Uterus (tissue), 3 donors: ENCODE measurements at regions not wholly inside any gene's neighbourhood (a gene's known extent, or its start where the extent isn't known, plus 50 kb on each side); places are given as distances from the start of the nearest gene placed in this dataset.

Experiments used
- DNase-seq, 2 donors: peaks; one replicate each; pipeline ENCODE4 v3.0.0-alpha.2; 2019 to 2020
- H3K27ac ChIP-seq, 2 donors: fragments of 200-600 bp; sonication (generic); 1 replicate in 1 of 2; 2 replicates in 1 of 2; pipeline ENCODE4 v1.5.1; 2016 to 2018
- H3K27me3 ChIP-seq, 2 donors: fragments of 200-600 bp; sonication (generic); one replicate each; pipeline ENCODE4 v1.5.1; 2018 to 2019; ENCODE audit warnings: control low read depth in 1 of 2
- H3K36me3 ChIP-seq, 2 donors: fragments of 200-600 bp; sonication (generic); one replicate each; pipeline ENCODE4 v1.5.1; 2019; ENCODE audit warnings: control low read depth in 1 of 2
- H3K4me1 ChIP-seq, 2 donors: fragments of 200-600 bp; sonication (generic); one replicate each; pipeline ENCODE4 v1.5.1; 2018 to 2019; ENCODE audit warnings: control low read depth in 1 of 2
- H3K4me3 ChIP-seq, 2 donors: fragments of 200-600 bp; sonication (generic); 1 replicate in 1 of 2; 2 replicates in 1 of 2; pipeline ENCODE4 v1.5.1; 2018 to 2019; ENCODE audit warnings: mild to moderate bottlenecking in 1 of 2
- H3K9me3 ChIP-seq, 2 donors: fragments of 200-600 bp; sonication (generic); one replicate each; pipeline ENCODE4 v1.5.1; 2019; ENCODE audit warnings: control low read depth in 1 of 2
- POLR2A ChIP-seq, 2 donors: fragments of 450-650 bp; IDR thresholded peaks; one replicate each; pipeline ENCODE4 v1.6.1; 2016; ENCODE audit warnings: antibody characterized with exemption in 2 of 2, mild to moderate bottlenecking in 1 of 2, moderate library complexity in 1 of 2
- intact Hi-C: fragments of 100-400 bp; cut with DNase I; formaldehyde crosslinking; loops from one replicate; pipeline ENCODE4 v1.15.1; 2023; ENCODE audit warnings: low total_unique reads
- TF ChIP-seq, protein P1 (sequence below), 4 experiments: fragments of 200-600 bp in 2 of 4; fragments of 450-650 bp in 2 of 4; sonication (generic) in 2 of 4; IDR thresholded peaks; one replicate each; pipeline ENCODE4 v1.5.1; 2016 to 2019; ENCODE audit warnings: antibody characterized with exemption in 4 of 4, mild to moderate bottlenecking in 2 of 4, moderate library complexity in 1 of 4
- donor health status: DM: yes; HTN: yes; CAD: no.

DNA sequence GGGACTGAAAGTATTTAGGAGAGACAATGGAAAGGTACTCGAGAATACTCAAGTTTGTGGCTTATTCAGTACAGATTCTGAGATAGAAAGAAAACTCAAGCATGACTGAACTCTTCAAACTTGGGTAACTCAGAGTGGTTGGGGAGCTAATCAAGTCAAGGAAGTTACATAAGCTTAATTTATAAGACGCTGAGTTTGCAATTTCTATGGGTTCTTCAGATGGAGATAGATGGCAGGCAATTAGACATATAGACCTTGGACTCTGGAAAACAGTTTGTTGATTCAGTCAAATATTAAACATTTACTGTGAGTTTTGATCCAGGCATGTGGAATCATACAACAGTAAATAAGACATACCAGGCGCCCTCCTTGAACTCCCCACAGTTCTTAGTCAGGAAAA lies 1749.9 kb upstream of the TENM3 start:
- TF ChIP-seq, protein P1, sequence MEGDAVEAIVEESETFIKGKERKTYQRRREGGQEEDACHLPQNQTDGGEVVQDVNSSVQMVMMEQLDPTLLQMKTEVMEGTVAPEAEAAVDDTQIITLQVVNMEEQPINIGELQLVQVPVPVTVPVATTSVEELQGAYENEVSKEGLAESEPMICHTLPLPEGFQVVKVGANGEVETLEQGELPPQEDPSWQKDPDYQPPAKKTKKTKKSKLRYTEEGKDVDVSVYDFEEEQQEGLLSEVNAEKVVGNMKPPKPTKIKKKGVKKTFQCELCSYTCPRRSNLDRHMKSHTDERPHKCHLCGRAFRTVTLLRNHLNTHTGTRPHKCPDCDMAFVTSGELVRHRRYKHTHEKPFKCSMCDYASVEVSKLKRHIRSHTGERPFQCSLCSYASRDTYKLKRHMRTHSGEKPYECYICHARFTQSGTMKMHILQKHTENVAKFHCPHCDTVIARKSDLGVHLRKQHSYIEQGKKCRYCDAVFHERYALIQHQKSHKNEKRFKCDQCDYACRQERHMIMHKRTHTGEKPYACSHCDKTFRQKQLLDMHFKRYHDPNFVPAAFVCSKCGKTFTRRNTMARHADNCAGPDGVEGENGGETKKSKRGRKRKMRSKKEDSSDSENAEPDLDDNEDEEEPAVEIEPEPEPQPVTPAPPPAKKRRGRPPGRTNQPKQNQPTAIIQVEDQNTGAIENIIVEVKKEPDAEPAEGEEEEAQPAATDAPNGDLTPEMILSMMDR (IDR thresholded peaks at IDR 0.05), result no peak
- no peak for TF ChIP-seq POLR2A (IDR thresholded peaks at IDR 0.05)
- intact Hi-C loops, result no loop called here
- no peak overlapping the region for H3K4me3 ChIP-seq

DNA sequence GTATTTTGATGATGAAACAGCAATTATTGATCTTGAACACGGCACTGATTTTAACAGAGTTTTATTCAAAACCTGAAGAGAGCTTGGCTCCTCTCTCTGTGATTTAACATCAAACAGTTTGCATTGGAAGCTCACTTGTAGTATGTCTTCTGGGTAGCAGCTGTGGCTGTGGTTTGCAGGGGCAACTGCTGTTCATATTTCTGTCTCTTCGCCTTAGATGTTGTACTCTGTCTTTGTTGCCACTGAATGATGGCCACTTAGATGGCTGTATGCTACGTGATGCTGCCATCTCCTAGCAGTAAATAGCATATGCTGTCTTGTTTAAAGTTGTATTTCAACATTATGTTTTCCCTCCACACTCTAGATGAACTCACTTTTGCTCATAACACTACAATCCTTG lies 1743.0 kb upstream of the TENM3 start:
- Histone ChIP-seq H3K36me3 (no peaks in the 10 kb centered on the region), H3K4me3 (no peak overlapping the region), H3K4me1 (no peaks in the 10 kb centered on the region), H3K27ac (no peak overlapping the region), H3K27me3 (no peaks in the 10 kb centered on the region), H3K9me3 (no peaks in the 10 kb centered on the region)
- no peak for TF ChIP-seq POLR2A (IDR thresholded peaks at IDR 0.05)
- TF ChIP-seq, protein P1 (IDR thresholded peaks at IDR 0.05), result no peak
- no peak for DNase-seq
- intact Hi-C loops, result no loop called here

More for the DNA sequence above, 1749.9 kb upstream of the TENM3 start:
- Histone ChIP-seq H3K4me1 (no peaks in the 10 kb centered on the region), H3K36me3 (no peaks in the 10 kb centered on the region), H3K9me3 (no peaks in the 10 kb centered on the region), H3K27ac (no peak overlapping the region), H3K27me3 (no peaks in the 10 kb centered on the region)
- no peak for DNase-seq

DNA sequence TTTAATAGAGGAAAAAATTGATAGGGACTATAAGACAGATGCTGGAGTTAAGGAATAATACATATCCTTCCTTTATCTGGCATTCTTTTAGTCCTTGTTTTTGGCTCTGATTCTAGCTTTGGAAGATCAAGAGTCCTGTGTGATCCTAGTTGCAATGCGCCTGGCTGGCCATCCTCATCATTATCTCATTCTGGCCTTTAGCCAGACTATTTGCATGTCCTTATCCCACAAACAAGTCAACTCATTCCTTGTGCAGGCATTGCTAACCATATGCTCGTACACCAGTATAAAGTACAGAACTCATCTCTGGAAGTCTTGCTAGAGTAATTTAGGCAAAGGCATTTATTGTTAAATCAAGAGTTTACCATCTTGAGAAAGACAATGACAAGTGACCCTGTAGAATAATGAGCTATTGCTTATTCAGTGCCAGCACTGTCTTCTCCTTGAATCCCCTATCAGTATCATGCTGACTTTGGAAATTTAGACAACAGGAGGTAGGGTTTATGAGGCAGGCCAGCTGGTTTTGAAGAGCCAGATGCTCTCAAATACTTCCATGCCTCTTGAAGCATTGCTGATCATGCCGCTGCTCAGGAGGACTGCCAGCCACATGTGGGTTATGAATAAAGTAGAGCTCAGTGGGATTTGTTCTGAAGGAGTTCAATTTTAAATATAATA lies 1730.3 kb upstream of the TENM3 start:
- no peak overlapping the region for H3K27ac ChIP-seq
- no peaks in the 10 kb centered on the region for H3K27me3 ChIP-seq
- no peaks in the 10 kb centered on the region for H3K9me3 ChIP-seq
- intact Hi-C loops, result no loop called here
- no peak overlapping the region for H3K4me3 ChIP-seq
- H3K4me1 ChIP-seq, result no peaks in the 10 kb centered on the region
- no peak for DNase-seq
- no peaks in the 10 kb centered on the region for H3K36me3 ChIP-seq
- TF ChIP-seq POLR2A (IDR thresholded peaks at IDR 0.05), result no peak
- TF ChIP-seq, protein P1 (IDR thresholded peaks at IDR 0.05), result no peak

DNA sequence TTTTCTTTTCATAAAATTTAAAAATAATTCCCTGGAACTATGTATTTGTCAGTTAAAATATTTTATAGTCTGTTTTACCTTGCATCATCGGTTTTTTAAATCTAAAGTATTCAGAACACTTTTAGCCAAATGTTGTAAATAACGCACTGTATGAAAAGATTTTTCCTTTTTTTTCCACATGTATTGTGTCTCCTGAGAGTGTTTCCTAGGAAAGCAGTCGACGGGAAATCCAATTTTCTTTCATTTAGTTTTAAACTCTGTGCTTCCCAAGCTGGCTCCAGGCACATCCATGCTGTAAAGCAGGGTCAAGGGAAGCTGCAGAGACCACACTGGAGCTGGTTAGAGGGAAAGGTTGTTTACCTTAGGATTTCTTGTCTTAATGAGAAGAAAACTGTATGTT lies 1724.3 kb upstream of the TENM3 start:
- intact Hi-C loops, result no loop called here
- H3K27me3 ChIP-seq, result no peaks in the 10 kb centered on the region
- DNase-seq, result no peak
- no peaks in the 10 kb centered on the region for H3K9me3 ChIP-seq
- H3K4me1 ChIP-seq, result no peaks in the 10 kb centered on the region
- no peaks in the 10 kb centered on the region for H3K36me3 ChIP-seq
- no peak overlapping the region for H3K4me3 ChIP-seq
- no peak for TF ChIP-seq POLR2A (IDR thresholded peaks at IDR 0.05)
- TF ChIP-seq, protein P1 (IDR thresholded peaks at IDR 0.05), result no peak
- H3K27ac ChIP-seq, result no peak overlapping the region

DNA sequence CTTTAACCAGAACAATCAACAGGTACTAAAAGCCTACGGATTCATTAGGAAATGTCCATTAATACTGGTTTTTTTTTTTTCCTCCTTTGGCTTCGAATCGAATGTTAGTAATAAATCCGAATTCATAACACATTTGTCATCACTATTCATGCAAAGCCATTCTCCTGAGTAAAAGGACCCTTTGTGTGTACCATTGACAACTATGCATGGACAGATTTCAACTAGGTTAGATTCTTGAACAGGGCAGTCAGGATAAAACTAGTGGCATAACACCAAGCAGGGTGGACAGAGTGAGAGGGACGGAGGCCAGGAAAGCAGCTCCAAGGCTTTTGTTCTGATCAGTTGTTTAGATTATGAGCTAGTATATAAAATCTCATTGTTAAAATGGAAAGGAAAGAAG lies 1722.0 kb upstream of the TENM3 start:
- TF ChIP-seq, protein P1 (IDR thresholded peaks at IDR 0.05), result no peak
- no peak for TF ChIP-seq POLR2A (IDR thresholded peaks at IDR 0.05)
- H3K36me3 ChIP-seq, result no peaks in the 10 kb centered on the region
- H3K27me3 ChIP-seq, result no peaks in the 10 kb centered on the region
- DNase-seq, result no peak
- H3K4me1 ChIP-seq, result no peaks in the 10 kb centered on the region
- no peaks in the 10 kb centered on the region for H3K9me3 ChIP-seq
- H3K27ac ChIP-seq, result no peak overlapping the region
- intact Hi-C loops, result no loop called here
- H3K4me3 ChIP-seq, result no peak overlapping the region
